HepG2 (cell line): ENCODE measurements at regions not wholly inside any gene's neighbourhood (a gene's known extent, or its start where the extent isn't known, plus 50 kb on each side); places are given as distances from the start of the nearest gene placed in this dataset.

Experiments used
- ATAC-seq: fragments of 200-7000 bp; cut with Tn5 transposase; 3 replicates; pipeline ENCODE4 v1.9.1; 2020; ENCODE audit warnings: mild to moderate bottlenecking, moderate library complexity
- BruUV-seq: library from RNA; stranded (reverse); fragments of 400-500 nt; replicated peaks from 2 replicates; lab custom pipeline; 2021; lab: Mats Ljungman, UMichigan
- CTCF ChIA-PET: fragments of 300-600 bp; formaldehyde crosslinking; extraction: SDS; loops from one replicate; lab custom pipeline; 2021; ENCODE audit warnings: low total read pairs, inconsistent platforms, low intra/inter-chr PET ratio; lab: Yijun Ruan, JAX
- POLR2A ChIA-PET: fragments of 350-600 bp; sonication (Branson Sonifier 250); formaldehyde crosslinking; loops from one replicate; lab custom pipeline; 2020; ENCODE audit warnings: antibody characterized with exemption, inconsistent platforms; lab: Yijun Ruan, JAX
- DNase-seq: peaks from one replicate; pipeline ENCODE4 v3.0.0-alpha.2; 2015; ENCODE audit warnings: low spot score
- FAIRE-seq: peaks from 3 replicates; lab custom pipeline; 2011; peaks lifted over from hg19 to GRCh38; lab: Jason Lieb, UNC
- H2AFZ ChIP-seq: one replicate; pipeline ENCODE4 v1.6.1; 2011; ENCODE audit warnings: low read length, inconsistent platforms
- H3K27ac ChIP-seq: fragments of 300-600 bp; 3 replicates; pipeline ENCODE4 v1.8.0; 2011; ENCODE audit warnings: mixed run types, mild to moderate bottlenecking, mixed read lengths, low read length, inconsistent platforms; ENCODE audit not compliant: insufficient read depth; ENCODE audit errors: extremely low read length
- H3K27me3 ChIP-seq, 2 experiments: fragments of 200-600 bp in 1 of 2; 2 replicates in 1 of 2; 3 replicates in 1 of 2; pipeline versions ENCODE4 v1.6.0 to v1.8.0; 2011; ENCODE audit warnings: low read length in 2 of 2, mild to moderate bottlenecking in 2 of 2, moderate library complexity in 2 of 2, inconsistent platforms in 1 of 2; ENCODE audit not compliant: insufficient read depth in 2 of 2, control insufficient read depth in 1 of 2
- H3K36me3 ChIP-seq, 2 experiments: fragments of 200-600 bp in 1 of 2; replicated peaks in 1 of 2; 2 replicates in 1 of 2; 3 replicates in 1 of 2; pipeline versions ENCODE4 v1.5.1 to v1.8.0; 2011; ENCODE audit warnings: low read length in 2 of 2, inconsistent platforms in 1 of 2; ENCODE audit not compliant: insufficient read depth in 2 of 2, control insufficient read depth in 1 of 2
- H3K4me1 ChIP-seq: 2 replicates; pipeline ENCODE4 v1.5.1; 2012; ENCODE audit warnings: low read length, inconsistent platforms; ENCODE audit not compliant: insufficient read depth
- H3K4me2 ChIP-seq: 2 replicates; pipeline ENCODE4 v1.6.0; 2011; ENCODE audit warnings: low read depth, low read length, inconsistent platforms
- H3K4me3 ChIP-seq, 3 experiments: fragments of 200-600 bp in 1 of 3; sonication (generic), shearing (Covaris generic) in 1 of 3; replicated peaks in 1 of 3; 2 replicates each; pipeline ENCODE4 v1.5.1; 2011 to 2016; ENCODE audit warnings: low read length in 3 of 3, inconsistent platforms in 2 of 3, low read depth in 2 of 3, mild to moderate bottlenecking in 2 of 3, control low read depth in 1 of 3, mixed read lengths in 1 of 3; ENCODE audit not compliant: insufficient read depth in 1 of 3
- H3K79me2 ChIP-seq: one replicate; pipeline ENCODE4 v1.6.1; 2011; ENCODE audit warnings: low read length, inconsistent platforms; ENCODE audit not compliant: insufficient read depth
- H3K9ac ChIP-seq: 2 replicates; pipeline ENCODE4 v1.6.0; 2011; ENCODE audit warnings: mild to moderate bottlenecking, low read depth, low read length, inconsistent platforms; ENCODE audit not compliant: insufficient read depth
- H3K9me3 ChIP-seq: 2 replicates; pipeline ENCODE4 v1.5.1; 2012; ENCODE audit warnings: mild to moderate bottlenecking, low read length
- H4K20me1 ChIP-seq: 2 replicates; pipeline ENCODE4 v1.6.0; 2011; ENCODE audit warnings: inconsistent platforms, mild to moderate bottlenecking, low read length, moderate library complexity; ENCODE audit not compliant: insufficient read depth
- ATF2 ChIP-seq: sonication (generic); formaldehyde crosslinking; IDR thresholded peaks from 2 replicates; pipeline ENCODE4 v1.4.0; 2020; ENCODE audit warnings: missing genetic modification reagents
- DBP ChIP-seq: sonication (generic); formaldehyde crosslinking; IDR thresholded peaks from 2 replicates; pipeline ENCODE4 v1.4.0; 2020; ENCODE audit warnings: missing genetic modification reagents; ENCODE audit errors: not compliant biosample characterization
- DDIT3 ChIP-seq: sonication (generic); formaldehyde crosslinking; IDR thresholded peaks from 2 replicates; pipeline ENCODE4 v1.4.0; 2020; ENCODE audit warnings: mild to moderate bottlenecking, missing genetic modification reagents
- FIP1L1 ChIP-seq: fragments of 200-400 bp; formaldehyde crosslinking; IDR thresholded peaks from 2 replicates; pipeline ENCODE4 v1.6.1; 2018; ENCODE audit warnings: low read depth, mild to moderate bottlenecking, low read length, moderate library complexity, borderline replicate concordance; ENCODE audit not compliant: insufficient read depth
- FOXM1 ChIP-seq: sonication (generic); formaldehyde crosslinking; IDR thresholded peaks from 2 replicates; pipeline ENCODE4 v1.5.0; 2020; ENCODE audit warnings: missing genetic modification reagents
- MNT ChIP-seq: fragments of 450-650 bp; IDR thresholded peaks from 2 replicates; pipeline ENCODE4 v1.6.1; 2016
- SMARCE1 ChIP-seq: fragments of 450-650 bp; IDR thresholded peaks from 2 replicates; pipeline ENCODE4 v1.6.1; 2017; ENCODE audit warnings: borderline replicate concordance
- SRF ChIP-seq: IDR thresholded peaks from 2 replicates; pipeline ENCODE4 v1.6.1; 2011; ENCODE audit warnings: mild to moderate bottlenecking, low read depth, low read length, moderate library complexity
- ZHX1 ChIP-seq: sonication (generic); formaldehyde crosslinking; IDR thresholded peaks from 2 replicates; pipeline ENCODE4 v1.8.1; 2022; ENCODE audit warnings: low read depth, mild to moderate bottlenecking, missing genetic modification reagents
- ZNF460 ChIP-seq: sonication (generic); formaldehyde crosslinking; IDR thresholded peaks from 2 replicates; pipeline ENCODE4 v1.5.1; 2020; ENCODE audit warnings: missing genetic modification reagents, mild to moderate bottlenecking, borderline replicate concordance
- ZNF484 ChIP-seq: sonication (generic); formaldehyde crosslinking; IDR thresholded peaks from 2 replicates; pipeline ENCODE4 v1.5.1; 2020; ENCODE audit warnings: mild to moderate bottlenecking, low read depth, missing genetic modification reagents, borderline replicate concordance
- ZSCAN30 ChIP-seq: sonication (generic); formaldehyde crosslinking; IDR thresholded peaks from 2 replicates; pipeline ENCODE4 v1.5.0; 2020; ENCODE audit warnings: mild to moderate bottlenecking, missing genetic modification reagents
- WGBS: methylation state at CpG from one replicate; pipeline ENCODE4 v1.1.6; 2017; ENCODE audit warnings: low lambda C conversion rate; 5-methylcytosine and 5-hydroxymethylcytosine counted together
- in situ Hi-C: cut with HindIII; loops from 2 replicates; pipeline ENCODE4 v1.10.0; 2017; ENCODE audit warnings: low pct_unique_long_range_greater_than_20kb; ENCODE audit not compliant: extremely low pct_ligation_motif_present
- intact Hi-C: fragments of 100-400 bp; cut with micrococcal nuclease; formaldehyde crosslinking; loops from one replicate; pipeline ENCODE4 v1.10.0; 2022; ENCODE audit not compliant: unreplicated experiment

- Histone ChIP-seq H3K9ac (no peak overlapping the region), H3K27me3 (no peaks in the 10 kb centered on the region), H3K4me3 (no peak overlapping the region), H3K4me2 (no peak overlapping the region), H3K9me3 (no peaks in the 10 kb centered on the region), H3K36me3 (no peaks in the 10 kb centered on the region), H4K20me1 (no peaks in the 10 kb centered on the region), H3K27ac (no peak overlapping the region), H2AFZ (no peak overlapping the region), H3K79me2 (no peaks in the 10 kb centered on the region), H3K4me1 (no peaks in the 10 kb centered on the region)
- ChIA-PET CTCF (no interaction called here), POLR2A (no interaction called here)
- in situ Hi-C loops (no loop called here), intact Hi-C loops (no loop called here)
- no peak for ATAC-seq
- BruUV-seq, result no TSS peak
- 0% methylated on average over 3 of the region's 3 CpGs for WGBS
- no peak for FAIRE-seq
- TF ChIP-seq SMARCE1, result no peak
- TF ChIP-seq ZHX1 (CRISPR knock-in tag), result no peak
- no peak for TF ChIP-seq ZNF460 (CRISPR knock-in tag)
- no peak for TF ChIP-seq DDIT3 (CRISPR knock-in tag)
- no peak for TF ChIP-seq ZSCAN30 (CRISPR knock-in tag)
- TF ChIP-seq DBP (CRISPR knock-in tag), result no peak
- TF ChIP-seq ATF2 (CRISPR knock-in tag), result no peak
- TF ChIP-seq SRF, result no peak
- no peak for TF ChIP-seq MNT
- TF ChIP-seq ZNF484 (CRISPR knock-in tag), result no peak
- no peak for TF ChIP-seq FIP1L1
- TF ChIP-seq FOXM1, result no peak
- DNase-seq, result no peak
Observed at GRCh38 chr3:181317508-181317907, 328.0 kb upstream of the DNAJC19 start.
